ENCODE measurements at regions not wholly inside any gene's neighbourhood (a gene's known extent, or its start where the extent isn't known, plus 50 kb on each side); places are given as distances from the start of the nearest gene placed in this dataset.

DNA sequence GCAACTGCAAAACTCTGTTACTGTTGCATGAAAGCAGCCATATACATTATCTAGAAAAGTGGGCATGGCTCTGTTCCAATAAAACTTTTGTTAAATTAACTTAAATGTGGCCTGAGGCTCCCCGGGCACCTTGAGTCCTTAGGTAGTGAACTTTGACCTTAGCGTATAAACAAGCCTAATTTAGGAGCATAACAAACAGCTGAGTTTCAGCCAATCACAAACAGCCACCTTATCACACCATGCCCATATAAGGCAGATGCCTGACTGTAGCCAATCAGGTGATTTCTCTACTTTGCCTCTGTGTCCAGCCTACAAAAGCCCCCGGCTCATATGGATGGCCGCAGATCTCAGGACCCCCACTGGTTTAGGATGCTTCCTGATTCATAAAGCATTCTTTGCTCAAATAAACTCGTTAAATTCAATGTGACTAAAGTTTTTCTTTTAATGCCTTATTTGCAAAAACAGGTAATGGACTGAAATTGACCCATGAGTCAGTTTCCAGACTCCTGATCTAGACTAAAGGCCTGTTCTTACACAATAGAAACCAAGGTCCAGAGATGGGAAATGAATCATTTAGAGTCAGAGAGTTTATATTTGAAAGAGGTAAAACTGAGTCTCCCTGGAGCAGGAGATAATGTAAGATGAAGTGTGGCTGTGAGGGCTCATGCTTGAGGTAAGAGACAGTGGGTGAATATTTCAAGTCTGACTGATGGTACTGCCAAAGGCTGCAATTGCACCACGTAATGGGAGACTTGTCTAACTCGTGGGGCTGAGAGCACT lies 130.2 kb downstream of the FGF9 start:
- no peak for TF ChIP-seq CTCF (IDR thresholded peaks at IDR 0.05)
- no peak for TF ChIP-seq POLR2A (IDR thresholded peaks at IDR 0.05)

Data from lower leg skin (tissue), 3 donors.